ENCODE measurements at regions not wholly inside any gene's neighbourhood (a gene's known extent, or its start where the extent isn't known, plus 50 kb on each side); places are given as distances from the start of the nearest gene placed in this dataset.

- no peaks in the 10 kb centered on the region for H3K4me1 ChIP-seq
- H3K27ac ChIP-seq, result no peak overlapping the region
- TF ChIP-seq EP300 (IDR thresholded peaks at IDR 0.05), result no peak
- no peak for TF ChIP-seq POLR2A (IDR thresholded peaks at IDR 0.05)
- no peak for TF ChIP-seq POLR2AphosphoS5 (IDR thresholded peaks at IDR 0.05)
- no peak for TF ChIP-seq CTCF (IDR thresholded peaks at IDR 0.05)
- intact Hi-C loops (cut with DNase I; ENCODE audit: low total_unique reads), result no loop called here
- 86 to 96% (median 93%) methylated on average over 6 of the region's 6 CpGs for WGBS, 5 donors
- H3K27me3 ChIP-seq, result no peaks in the 10 kb centered on the region
- no peak overlapping the region for H3K4me3 ChIP-seq
- H3K36me3 ChIP-seq, result no peaks in the 10 kb centered on the region
- no peak for DNase-seq
- H3K9me3 ChIP-seq, result peaks cover 0 to 7% (median 0%) of the 10 kb centered on the region in 4 donors
These were observed 661.6 kb downstream of the PLCL1 start for GRCh38 chr2:198465970-198466369.

GRCh38 chr2:198456418-198456817, 652.0 kb downstream of the PLCL1 start:
- Histone ChIP-seq H3K36me3 (no peaks in the 10 kb centered on the region), H3K9me3 (no peaks in the 10 kb centered on the region), H3K4me3 (no peak overlapping the region), H3K4me1 (no peaks in the 10 kb centered on the region), H3K27ac (no peak overlapping the region), H3K27me3 (no peaks in the 10 kb centered on the region)
- intact Hi-C loops (cut with DNase I; ENCODE audit: low total_unique reads), result no loop called here
- no peak for DNase-seq
- TF ChIP-seq POLR2AphosphoS5 (IDR thresholded peaks at IDR 0.05) (no peak), CTCF (IDR thresholded peaks at IDR 0.05) (no peak), EP300 (IDR thresholded peaks at IDR 0.05) (no peak)
- WGBS, 5 donors, result 51 to 64% (median 56%) methylated on average over 2 of the region's 2 CpGs

GRCh38 chr2:198453866-198454265, 649.5 kb downstream of the PLCL1 start:
- no peaks in the 10 kb centered on the region for H3K36me3 ChIP-seq
- no peaks in the 10 kb centered on the region for H3K4me1 ChIP-seq
- H3K27ac ChIP-seq, result no peak overlapping the region
- H3K27me3 ChIP-seq, result no peaks in the 10 kb centered on the region
- 76 to 88% (median 79%) methylated on average over 2 of the region's 2 CpGs for WGBS, 5 donors
- DNase-seq, result no peak
- no peaks in the 10 kb centered on the region for H3K9me3 ChIP-seq
- no peak overlapping the region for H3K4me3 ChIP-seq
- intact Hi-C loops (cut with DNase I; ENCODE audit: low total_unique reads), result no loop called here
- no peak for TF ChIP-seq POLR2AphosphoS5 (IDR thresholded peaks at IDR 0.05)
- TF ChIP-seq EP300 (IDR thresholded peaks at IDR 0.05), result no peak

DNA sequence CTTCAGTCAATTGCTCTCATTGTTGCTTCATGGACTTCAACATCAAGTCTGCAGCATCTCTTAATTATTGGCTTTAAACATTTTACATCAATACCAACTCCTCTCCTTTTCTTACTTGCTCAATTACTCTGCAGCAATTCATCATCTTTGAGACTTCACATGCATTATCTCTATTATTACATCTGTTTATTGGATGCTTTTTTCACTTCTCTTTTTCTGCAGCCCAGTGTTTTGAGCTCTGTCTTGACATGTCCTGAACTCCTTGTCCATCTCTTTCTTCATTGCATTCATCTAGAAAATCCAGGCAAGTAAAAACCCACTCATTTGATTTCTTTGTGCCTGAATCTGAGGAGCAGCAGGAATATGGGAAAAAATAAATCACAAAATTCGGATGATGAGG, 647.9 kb downstream of the PLCL1 start:
- intact Hi-C loops (cut with DNase I; ENCODE audit: low total_unique reads), result no loop called here
- Histone ChIP-seq H3K36me3 (no peaks in the 10 kb centered on the region), H3K4me1 (no peaks in the 10 kb centered on the region), H3K27me3 (no peaks in the 10 kb centered on the region), H3K9me3 (no peaks in the 10 kb centered on the region), H3K27ac (no peak overlapping the region), H3K4me3 (no peak overlapping the region)
- no peak for DNase-seq
- TF ChIP-seq POLR2AphosphoS5 (IDR thresholded peaks at IDR 0.05) (no peak), POLR2A (IDR thresholded peaks at IDR 0.05) (no peak), EP300 (IDR thresholded peaks at IDR 0.05) (no peak), CTCF (IDR thresholded peaks at IDR 0.05) (no peak)
- WGBS, 5 donors, result 50 to 74% (median 58%) methylated on average over 1 of the region's 1 CpG

- Histone ChIP-seq H3K9me3 (no peaks in the 10 kb centered on the region), H3K27me3 (no peaks in the 10 kb centered on the region), H3K27ac (no peak overlapping the region), H3K4me1 (no peaks in the 10 kb centered on the region), H3K4me3 (no peak overlapping the region), H3K36me3 (no peaks in the 10 kb centered on the region)
- DNase-seq, result no peak
- TF ChIP-seq POLR2AphosphoS5 (IDR thresholded peaks at IDR 0.05), result no peak
- no peak for TF ChIP-seq CTCF (IDR thresholded peaks at IDR 0.05)
- TF ChIP-seq POLR2A (IDR thresholded peaks at IDR 0.05), result no peak
- intact Hi-C loops (cut with DNase I; ENCODE audit: low total_unique reads), result no loop called here
- WGBS, 5 donors, result 72 to 85% (median 79%) methylated on average over 1 of the region's 1 CpG
These were observed 644.4 kb downstream of the PLCL1 start for GRCh38 chr2:198448789-198449188.

All from stomach (tissue), 8 donors.